GM10266 (cell line): ENCODE measurements at regions not wholly inside any gene's neighbourhood (a gene's known extent, or its start where the extent isn't known, plus 50 kb on each side); places are given as distances from the start of the nearest gene placed in this dataset.

Experiments used
- DNase-seq: peaks from one replicate; pipeline ENCODE4 v3.0.0; 2012; ENCODE audit errors: extremely low spot score
- TF ChIP-seq, protein P1 (sequence below): IDR thresholded peaks from 2 replicates; pipeline ENCODE4 v1.5.1; 2012; ENCODE audit warnings: mild to moderate bottlenecking, low read depth; ENCODE audit not compliant: control insufficient read depth, insufficient read depth; ENCODE audit errors: missing control alignments

DNA sequence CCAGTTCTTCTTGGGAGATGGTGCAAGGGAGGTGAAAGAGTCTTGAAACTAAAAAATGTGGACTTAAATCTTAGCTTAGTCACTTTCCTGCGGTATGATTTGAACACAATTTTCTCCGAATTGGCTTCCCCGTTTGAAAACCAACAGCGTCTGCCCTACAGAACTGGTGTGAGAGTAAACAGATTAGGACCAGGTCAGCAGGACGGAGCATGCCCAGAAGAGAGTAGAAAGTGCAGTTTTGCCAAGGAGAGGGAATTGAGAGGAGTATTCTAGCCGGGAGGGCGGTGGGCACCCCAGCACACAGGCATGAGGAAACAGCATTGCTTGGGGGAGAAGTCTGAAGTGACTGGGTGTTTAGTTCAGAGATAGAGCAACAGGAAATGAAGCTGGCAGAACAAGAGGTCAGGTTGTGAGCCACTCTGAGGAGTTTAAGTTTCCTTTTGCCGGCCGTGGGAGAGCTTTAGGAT lies 927.1 kb downstream of the VRK1 start:
- TF ChIP-seq, protein P1, sequence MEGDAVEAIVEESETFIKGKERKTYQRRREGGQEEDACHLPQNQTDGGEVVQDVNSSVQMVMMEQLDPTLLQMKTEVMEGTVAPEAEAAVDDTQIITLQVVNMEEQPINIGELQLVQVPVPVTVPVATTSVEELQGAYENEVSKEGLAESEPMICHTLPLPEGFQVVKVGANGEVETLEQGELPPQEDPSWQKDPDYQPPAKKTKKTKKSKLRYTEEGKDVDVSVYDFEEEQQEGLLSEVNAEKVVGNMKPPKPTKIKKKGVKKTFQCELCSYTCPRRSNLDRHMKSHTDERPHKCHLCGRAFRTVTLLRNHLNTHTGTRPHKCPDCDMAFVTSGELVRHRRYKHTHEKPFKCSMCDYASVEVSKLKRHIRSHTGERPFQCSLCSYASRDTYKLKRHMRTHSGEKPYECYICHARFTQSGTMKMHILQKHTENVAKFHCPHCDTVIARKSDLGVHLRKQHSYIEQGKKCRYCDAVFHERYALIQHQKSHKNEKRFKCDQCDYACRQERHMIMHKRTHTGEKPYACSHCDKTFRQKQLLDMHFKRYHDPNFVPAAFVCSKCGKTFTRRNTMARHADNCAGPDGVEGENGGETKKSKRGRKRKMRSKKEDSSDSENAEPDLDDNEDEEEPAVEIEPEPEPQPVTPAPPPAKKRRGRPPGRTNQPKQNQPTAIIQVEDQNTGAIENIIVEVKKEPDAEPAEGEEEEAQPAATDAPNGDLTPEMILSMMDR: no peak

GRCh38 chr14:97726676-97727075 lies 929.5 kb downstream of the VRK1 start:
- TF ChIP-seq, protein P1: no peak
- no peak for DNase-seq

More for the DNA sequence above, 927.1 kb downstream of the VRK1 start:
- DNase-seq: no peak

- DNase-seq: no peak
- TF ChIP-seq, protein P1: no peak
These were observed 933.5 kb downstream of the VRK1 start for GRCh38 chr14:97730706-97731105.

- DNase-seq: no peak
- TF ChIP-seq, protein P1: no peak
These were observed 934.6 kb downstream of the VRK1 start for GRCh38 chr14:97731800-97732199.

DNA sequence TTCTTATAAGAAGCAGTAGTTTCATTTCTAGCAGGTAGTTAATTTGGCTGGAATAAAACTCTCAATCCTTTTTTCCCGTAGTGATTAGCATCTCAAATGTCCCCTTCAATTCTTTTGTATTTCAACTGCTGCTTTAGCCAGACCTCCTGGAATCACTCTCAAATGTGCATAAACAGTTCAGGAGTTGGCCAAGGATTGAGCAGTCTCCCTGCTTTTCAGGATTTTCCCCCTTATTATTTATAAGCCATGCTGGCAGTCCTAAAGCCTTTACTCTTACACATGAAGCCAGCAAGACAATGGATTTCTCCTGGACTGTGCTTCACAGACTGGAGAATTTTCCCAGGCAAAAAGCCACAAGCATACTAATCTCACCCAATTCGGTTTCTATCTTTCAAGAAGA lies 950.1 kb downstream of the VRK1 start:
- TF ChIP-seq, protein P1: no peak
- DNase-seq: no peak

- TF ChIP-seq, protein P1: no peak
- DNase-seq: no peak
These were observed 951.4 kb downstream of the VRK1 start for GRCh38 chr14:97748616-97749015.

- TF ChIP-seq, protein P1: no peak
- no peak for DNase-seq
These were observed 960.3 kb downstream of the VRK1 start for GRCh38 chr14:97757491-97757890.
